Mammary epithelial cell (primary cell): ENCODE measurements at regions not wholly inside any gene's neighbourhood (a gene's known extent, or its start where the extent isn't known, plus 50 kb on each side); places are given as distances from the start of the nearest gene placed in this dataset.

Experiments used
- CTCF ChIP-seq, 2 donors: IDR thresholded peaks in 1 of 2; conservative IDR thresholded peaks in 1 of 2; 2 replicates each; pipeline ENCODE4 v1.5.1; 2011 to 2012; ENCODE audit warnings: inconsistent platforms in 2 of 2, low read length in 2 of 2, mild to moderate bottlenecking in 2 of 2, control low read depth in 1 of 2, low read depth in 1 of 2; ENCODE audit not compliant: insufficient read depth in 1 of 2; ENCODE audit errors: extremely low read depth in 1 of 2
- EZH2 ChIP-seq: IDR thresholded peaks from 2 replicates; pipeline ENCODE4 v1.6.1; 2012; ENCODE audit warnings: low read length, inconsistent platforms, borderline replicate concordance

- no peak for TF ChIP-seq CTCF (conservative IDR thresholded peaks at IDR 0.05 in 1 of 2, IDR thresholded peaks at IDR 0.05 in 1 of 2; ENCODE audit: extremely low read depth in 1 of 2, insufficient read depth in 1 of 2, low read depth in 1 of 2, low read length in 2 of 2)
- no peak for TF ChIP-seq EZH2
Observed at GRCh38 chr11:7170431-7170830, 81.3 kb upstream of the SYT9 start.
